Loucy (cell line): ENCODE measurements at regions not wholly inside any gene's neighbourhood (a gene's known extent, or its start where the extent isn't known, plus 50 kb on each side); places are given as distances from the start of the nearest gene placed in this dataset.

ENCODE experiments used
- H2AFZ ChIP-seq: fragments of 200-600 bp; sonication (generic); 2 replicates; pipeline ENCODE4 v1.6.0; 2016; ENCODE audit warnings: antibody characterized with exemption, mild to moderate bottlenecking, low read length, moderate library complexity
- H3F3A ChIP-seq: fragments of 200-600 bp; 2 replicates; pipeline ENCODE4 v1.6.0; 2016; ENCODE audit warnings: antibody characterized with exemption, low read depth, mild to moderate bottlenecking
- H3K27me3 ChIP-seq: fragments of 200-600 bp; sonication (generic); 2 replicates; pipeline ENCODE4 v1.6.1; 2014; ENCODE audit warnings: low read length, mild to moderate bottlenecking; ENCODE audit not compliant: insufficient read depth, poor library complexity, severe bottlenecking
- H3K36me3 ChIP-seq: fragments of 200-600 bp; sonication (generic); 2 replicates; pipeline ENCODE4 v1.6.1; 2016; ENCODE audit warnings: low read length; ENCODE audit not compliant: insufficient read depth
- H3K4me1 ChIP-seq: fragments of 200-600 bp; sonication (generic); 2 replicates; pipeline ENCODE4 v1.5.1; 2014; ENCODE audit warnings: low read length, mild to moderate bottlenecking; ENCODE audit not compliant: insufficient read depth, poor library complexity, severe bottlenecking
- H3K4me2 ChIP-seq: fragments of 200-600 bp; sonication (generic); 2 replicates; pipeline ENCODE4 v1.6.0; 2014; ENCODE audit warnings: antibody characterized with exemption, low read length, low read depth, mild to moderate bottlenecking; ENCODE audit not compliant: poor library complexity, severe bottlenecking
- H3K4me3 ChIP-seq: fragments of 200-600 bp; sonication (generic); 2 replicates; pipeline ENCODE4 v1.5.1; 2014; ENCODE audit warnings: low read length, mild to moderate bottlenecking, mixed read lengths; ENCODE audit not compliant: poor library complexity, severe bottlenecking
- H3K79me2 ChIP-seq: fragments of 200-600 bp; sonication (generic); 2 replicates; pipeline ENCODE4 v1.6.1; 2014; ENCODE audit warnings: low read length; ENCODE audit not compliant: insufficient read depth
- H3K9ac ChIP-seq: fragments of 200-600 bp; sonication (generic); 2 replicates; pipeline ENCODE4 v1.6.0; 2014; ENCODE audit warnings: mild to moderate bottlenecking, low read depth, low read length, moderate library complexity; ENCODE audit not compliant: poor library complexity, severe bottlenecking
- H3K9me2 ChIP-seq: fragments of 200-600 bp; sonication (generic); replicated peaks from 2 replicates; pipeline ENCODE4 v1.6.1; 2016; ENCODE audit warnings: low read depth, low read length, mixed read lengths
- H3K9me3 ChIP-seq: fragments of 200-600 bp; sonication (generic); 2 replicates; pipeline ENCODE4 v1.6.1; 2014; ENCODE audit warnings: mild to moderate bottlenecking, antibody characterized with exemption, low read length, low read depth; ENCODE audit not compliant: insufficient read depth
- H4K20me1 ChIP-seq: fragments of 200-600 bp; sonication (generic); 2 replicates; pipeline ENCODE4 v1.6.0; 2014; ENCODE audit warnings: antibody characterized with exemption, low read length, mild to moderate bottlenecking; ENCODE audit not compliant: insufficient read depth, poor library complexity, severe bottlenecking
- EZH2phosphoT487 ChIP-seq: fragments of 200-600 bp; IDR thresholded peaks from 2 replicates; pipeline ENCODE4 v1.6.1; 2018; ENCODE audit warnings: antibody characterized with exemption, mild to moderate bottlenecking, moderate library complexity, borderline replicate concordance
- TF ChIP-seq, protein P1 (sequence below): fragments of 200-600 bp; sonication (generic); conservative IDR thresholded peaks from 2 replicates; pipeline ENCODE4 v1.5.1; 2014; ENCODE audit warnings: mild to moderate bottlenecking, antibody characterized with exemption, low read length

DNA sequence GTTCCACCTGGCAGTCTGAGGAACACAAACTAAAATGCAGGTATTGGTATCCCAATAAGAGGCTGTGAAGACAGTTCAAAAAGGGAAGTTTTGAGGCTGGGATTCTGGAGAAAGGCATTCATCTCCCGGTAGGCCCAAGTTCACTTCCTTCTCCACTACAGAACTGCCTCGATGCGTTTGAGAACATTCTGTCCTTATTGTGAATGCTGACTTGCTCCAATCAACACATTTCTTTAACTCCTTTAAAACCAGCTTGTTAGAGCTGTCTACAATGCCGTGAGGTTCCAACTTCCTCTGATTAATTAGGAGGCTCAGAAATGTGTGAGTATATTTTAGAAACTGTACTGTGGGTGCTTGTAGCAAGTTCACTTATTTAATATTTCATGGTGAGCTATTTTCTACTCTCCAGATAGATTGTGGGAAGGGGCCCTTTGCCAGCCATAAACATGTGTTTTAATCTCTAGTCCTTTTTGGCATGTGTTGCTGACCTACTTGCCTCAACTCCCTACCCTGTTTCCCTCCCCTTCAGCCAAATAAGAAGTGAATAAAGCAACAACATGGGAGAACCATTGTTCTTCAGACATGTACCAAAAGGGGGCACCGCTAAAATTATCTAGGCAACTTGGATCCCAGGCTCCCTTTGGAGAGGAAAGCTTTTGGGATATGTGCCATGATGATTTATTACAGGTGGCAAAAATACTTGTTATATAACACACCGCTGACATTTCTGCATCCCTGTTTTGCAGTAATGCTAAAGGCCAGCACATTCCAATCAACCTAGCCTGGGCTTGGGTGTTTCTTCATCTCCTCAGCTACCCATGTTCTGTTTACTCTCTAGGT, 245.6 kb downstream of the BLID start:
- H3K4me1 ChIP-seq, result no peaks in the 10 kb centered on the region
- no peaks in the 10 kb centered on the region for H3F3A ChIP-seq
- no peaks in the 10 kb centered on the region for H3K9me3 ChIP-seq
- no peaks in the 10 kb centered on the region for H3K27me3 ChIP-seq
- H3K36me3 ChIP-seq, result no peaks in the 10 kb centered on the region
- H3K4me3 ChIP-seq, result no peak overlapping the region
- H3K9ac ChIP-seq, result no peak overlapping the region
- H3K4me2 ChIP-seq, result no peak overlapping the region
- no peak for TF ChIP-seq EZH2phosphoT487
- TF ChIP-seq, protein P1, sequence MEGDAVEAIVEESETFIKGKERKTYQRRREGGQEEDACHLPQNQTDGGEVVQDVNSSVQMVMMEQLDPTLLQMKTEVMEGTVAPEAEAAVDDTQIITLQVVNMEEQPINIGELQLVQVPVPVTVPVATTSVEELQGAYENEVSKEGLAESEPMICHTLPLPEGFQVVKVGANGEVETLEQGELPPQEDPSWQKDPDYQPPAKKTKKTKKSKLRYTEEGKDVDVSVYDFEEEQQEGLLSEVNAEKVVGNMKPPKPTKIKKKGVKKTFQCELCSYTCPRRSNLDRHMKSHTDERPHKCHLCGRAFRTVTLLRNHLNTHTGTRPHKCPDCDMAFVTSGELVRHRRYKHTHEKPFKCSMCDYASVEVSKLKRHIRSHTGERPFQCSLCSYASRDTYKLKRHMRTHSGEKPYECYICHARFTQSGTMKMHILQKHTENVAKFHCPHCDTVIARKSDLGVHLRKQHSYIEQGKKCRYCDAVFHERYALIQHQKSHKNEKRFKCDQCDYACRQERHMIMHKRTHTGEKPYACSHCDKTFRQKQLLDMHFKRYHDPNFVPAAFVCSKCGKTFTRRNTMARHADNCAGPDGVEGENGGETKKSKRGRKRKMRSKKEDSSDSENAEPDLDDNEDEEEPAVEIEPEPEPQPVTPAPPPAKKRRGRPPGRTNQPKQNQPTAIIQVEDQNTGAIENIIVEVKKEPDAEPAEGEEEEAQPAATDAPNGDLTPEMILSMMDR, result no peak
- H3K9me2 ChIP-seq, result no peaks in the 10 kb centered on the region
- no peaks in the 10 kb centered on the region for H4K20me1 ChIP-seq
- no peaks in the 10 kb centered on the region for H3K79me2 ChIP-seq
- H2AFZ ChIP-seq, result no peak overlapping the region

DNA sequence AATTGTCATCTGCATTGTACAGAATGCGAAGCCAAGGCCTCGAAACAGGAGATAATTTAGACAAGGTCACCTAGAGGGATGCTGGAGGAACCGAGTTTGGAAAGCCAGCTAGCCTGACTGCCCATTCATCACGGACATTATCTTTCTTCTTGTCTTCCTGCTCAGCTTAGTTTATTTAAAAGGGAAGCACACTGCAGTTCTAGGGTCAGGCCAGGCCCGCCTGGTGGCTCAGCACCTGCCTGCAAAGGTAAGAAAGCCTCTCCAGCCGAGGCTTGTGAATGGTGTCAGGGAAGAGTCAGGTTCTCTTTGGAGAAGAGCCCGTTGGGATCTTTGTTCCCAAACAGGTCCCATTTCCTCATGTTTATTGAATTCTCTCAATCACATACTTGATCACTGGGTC, 246.5 kb downstream of the BLID start:
- H3K36me3 ChIP-seq, result no peaks in the 10 kb centered on the region
- no peak overlapping the region for H2AFZ ChIP-seq

DNA sequence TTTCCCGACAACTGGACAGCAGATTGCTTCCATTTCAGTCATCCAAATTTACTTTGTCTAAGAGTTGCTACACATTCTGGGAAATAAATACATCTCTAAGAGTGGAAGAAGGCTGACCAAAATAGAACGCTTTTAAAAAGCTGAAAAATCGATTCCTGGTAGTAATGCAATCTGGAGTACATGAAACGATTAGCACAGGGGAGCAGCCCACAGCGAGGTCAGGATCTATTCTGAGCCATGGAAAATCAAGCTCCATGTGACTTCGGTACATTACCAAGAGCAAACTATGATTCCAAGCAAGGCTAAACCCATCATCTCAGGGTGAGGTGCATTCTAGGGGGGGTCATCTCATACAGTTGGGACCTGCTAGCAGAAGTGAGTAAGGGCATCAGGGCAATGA, 249.3 kb downstream of the BLID start:
- Histone ChIP-seq H3K9ac (no peak overlapping the region), H4K20me1 (no peaks in the 10 kb centered on the region), H3K27me3 (no peaks in the 10 kb centered on the region), H3K36me3 (no peaks in the 10 kb centered on the region), H3K4me3 (no peak overlapping the region), H3K4me1 (no peaks in the 10 kb centered on the region), H3K4me2 (no peak overlapping the region), H3K9me2 (no peaks in the 10 kb centered on the region), H3F3A (no peaks in the 10 kb centered on the region), H2AFZ (no peak overlapping the region), H3K79me2 (no peaks in the 10 kb centered on the region), H3K9me3 (no peaks in the 10 kb centered on the region)
- TF ChIP-seq EZH2phosphoT487, result no peak
- TF ChIP-seq, protein P1, result no peak

More for the DNA sequence above, 246.5 kb downstream of the BLID start:
- H3K4me2 ChIP-seq, result no peak overlapping the region
- H3K9me2 ChIP-seq, result no peaks in the 10 kb centered on the region
- no peaks in the 10 kb centered on the region for H3K4me1 ChIP-seq
- no peaks in the 10 kb centered on the region for H4K20me1 ChIP-seq
- H3K9ac ChIP-seq, result no peak overlapping the region
- no peaks in the 10 kb centered on the region for H3K9me3 ChIP-seq
- H3K79me2 ChIP-seq, result no peaks in the 10 kb centered on the region
- no peak for TF ChIP-seq EZH2phosphoT487
- TF ChIP-seq, protein P1, result no peak
- no peaks in the 10 kb centered on the region for H3K27me3 ChIP-seq
- no peak overlapping the region for H3K4me3 ChIP-seq
- no peaks in the 10 kb centered on the region for H3F3A ChIP-seq
